GM19438 (cell line): ENCODE measurements at regions not wholly inside any gene's neighbourhood (a gene's known extent, or its start where the extent isn't known, plus 50 kb on each side); places are given as distances from the start of the nearest gene placed in this dataset.
"Not testable (repeated sequence)": the region's sequence is repeated elsewhere in the genome, so short reads cannot be mapped to it uniquely, and the experiment has no call there.

Source experiments
- ATAC-seq: cut with Tn5 transposase; IDR thresholded peaks from one replicate; pipeline ENCODE4 v1.9.1; 2021; ENCODE audit warnings: low read depth; ENCODE audit not compliant: unreplicated experiment

DNA sequence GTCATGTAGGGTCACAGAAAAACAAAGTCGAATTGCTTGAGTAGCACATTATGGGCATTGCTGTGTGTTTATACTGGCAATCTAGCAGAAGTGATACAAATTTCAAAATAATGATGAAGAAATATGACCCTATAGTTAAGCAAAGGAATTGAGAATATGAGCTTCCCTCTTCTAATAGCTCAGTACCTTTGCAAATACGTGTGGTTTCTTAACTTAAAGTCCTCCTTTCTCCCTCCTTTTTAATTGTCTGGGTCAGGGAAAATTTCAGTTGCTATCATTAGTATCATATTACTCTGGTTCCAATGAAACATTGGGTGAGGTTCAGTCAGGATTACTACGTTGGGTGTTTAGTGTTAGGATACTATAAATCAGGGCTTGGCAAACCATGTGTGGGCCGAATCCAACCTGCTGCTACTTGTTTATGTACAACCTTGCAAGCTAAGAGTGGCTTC is 166.8 kb upstream of the CARMIL1 start:
- ATAC-seq = no peak

DNA sequence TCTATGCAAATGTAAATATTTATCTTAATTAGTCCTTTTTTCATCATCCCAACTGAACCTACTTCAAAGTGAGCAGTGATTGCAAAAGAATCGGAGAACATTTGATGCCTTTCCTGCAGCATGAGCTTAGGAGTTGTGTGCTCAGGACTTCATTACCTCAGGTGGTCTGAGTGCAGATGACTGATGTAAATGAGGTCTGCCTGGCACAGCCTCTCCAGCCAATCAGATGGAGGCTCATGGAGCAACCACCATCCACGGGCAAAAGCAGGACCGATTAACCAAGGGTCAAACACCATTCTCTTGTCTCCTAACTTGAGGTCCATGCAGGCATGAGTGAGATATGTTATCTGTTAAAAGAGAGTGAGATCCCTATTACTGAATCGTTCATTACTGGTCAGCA is 165.7 kb upstream of the CARMIL1 start:
- no peak for ATAC-seq

- no peak for ATAC-seq
Observed at GRCh38 chr6:25118038-25118437, 161.1 kb upstream of the CARMIL1 start.

DNA sequence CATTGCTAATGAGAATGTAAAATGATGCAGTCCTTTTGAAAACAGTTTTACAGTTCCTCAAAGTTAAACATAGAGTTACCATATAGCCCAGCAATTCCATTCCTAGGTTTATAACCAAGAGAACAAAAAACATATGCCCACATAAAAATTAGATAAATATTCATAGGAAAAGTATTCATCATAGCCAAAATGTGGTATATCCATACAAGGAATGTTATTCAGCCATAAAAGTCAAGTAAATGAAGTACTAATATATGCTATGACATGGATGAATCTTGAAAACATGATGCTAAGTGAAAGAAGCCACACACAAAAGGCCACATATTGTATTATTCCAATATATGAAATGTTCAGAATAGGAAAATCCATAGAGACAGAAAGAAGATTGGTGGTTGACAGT is 158.0 kb upstream of the CARMIL1 start:
- no peak for ATAC-seq

DNA sequence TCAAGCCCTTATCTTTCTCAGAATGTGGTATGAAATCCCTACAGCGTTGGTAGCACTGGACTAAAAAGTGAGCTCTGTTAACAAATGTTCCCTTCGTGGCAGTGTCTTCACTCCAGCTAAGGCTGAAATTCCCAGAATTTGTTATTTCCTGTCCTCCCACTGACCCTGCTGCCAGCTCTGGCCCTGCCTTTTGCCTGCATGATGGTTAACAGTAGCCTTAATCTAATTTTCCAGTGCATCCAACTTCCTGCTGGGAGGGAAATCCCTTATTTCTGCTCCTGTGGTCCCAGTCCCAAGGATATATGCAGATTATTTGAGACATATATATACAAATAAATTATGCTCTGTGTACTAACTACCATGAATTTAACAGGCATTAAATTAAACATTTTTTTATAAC is 157.2 kb upstream of the CARMIL1 start:
- ATAC-seq = no peak

GRCh38 chr6:25122622-25123237 is 156.4 kb upstream of the CARMIL1 start:
- ATAC-seq = no peak

- no peak for ATAC-seq
Observed at GRCh38 chr6:25124216-25124715, 154.9 kb upstream of the CARMIL1 start.

DNA sequence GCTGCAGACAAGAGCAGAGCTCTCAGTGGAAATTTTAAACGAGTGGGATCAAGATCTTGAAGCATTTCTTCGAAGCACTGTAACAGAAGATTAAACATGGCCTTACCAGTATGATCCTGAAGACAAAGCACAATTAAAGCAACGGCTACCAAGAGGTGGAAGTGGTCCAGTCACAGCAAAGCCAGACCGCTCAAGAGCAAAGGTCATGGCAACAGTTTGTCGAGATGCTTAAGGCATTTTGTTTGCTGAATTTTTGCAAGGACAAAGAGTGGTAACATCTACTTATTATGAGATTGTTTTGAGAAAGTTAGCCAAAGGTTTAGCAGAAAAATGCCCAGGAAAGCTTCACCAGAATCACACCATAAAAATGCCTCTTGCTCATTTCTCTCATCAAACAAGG is 153.4 kb upstream of the CARMIL1 start:
- ATAC-seq = no peak

DNA sequence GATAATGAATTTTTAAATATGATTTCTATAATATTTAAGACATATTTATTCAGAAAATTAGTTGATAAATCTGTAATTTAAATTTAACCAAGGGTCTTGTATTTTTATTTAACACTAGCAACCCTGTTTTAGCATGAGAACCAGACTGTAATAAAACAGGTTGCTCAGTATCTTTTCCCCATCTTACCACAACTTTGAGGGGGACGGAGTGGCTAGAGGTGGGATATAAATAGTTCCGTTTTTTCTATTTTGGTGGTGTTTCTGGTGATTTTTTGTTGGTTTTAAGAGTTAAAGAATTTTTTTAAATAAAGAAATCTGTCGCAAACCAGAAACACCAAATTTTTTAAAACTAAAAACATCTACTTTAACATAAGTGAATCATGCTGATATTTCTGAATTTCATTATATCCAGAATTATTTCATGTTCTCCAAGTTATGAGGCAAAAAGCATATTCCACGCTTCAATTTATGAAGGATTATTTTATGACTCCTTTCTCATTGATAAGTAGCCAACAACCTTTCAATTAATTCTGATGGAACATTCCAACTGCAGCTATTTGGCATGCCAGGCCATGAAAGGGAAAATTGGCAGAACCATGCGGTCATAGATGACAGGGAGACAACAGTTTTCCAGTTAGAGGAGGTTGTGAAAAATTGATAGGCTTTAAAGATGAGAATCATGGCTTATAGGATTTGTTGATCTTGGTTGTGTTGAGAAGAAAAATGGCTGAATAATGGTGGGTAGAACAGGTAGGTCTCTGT is 151.9 kb upstream of the CARMIL1 start:
- ATAC-seq = no peak

DNA sequence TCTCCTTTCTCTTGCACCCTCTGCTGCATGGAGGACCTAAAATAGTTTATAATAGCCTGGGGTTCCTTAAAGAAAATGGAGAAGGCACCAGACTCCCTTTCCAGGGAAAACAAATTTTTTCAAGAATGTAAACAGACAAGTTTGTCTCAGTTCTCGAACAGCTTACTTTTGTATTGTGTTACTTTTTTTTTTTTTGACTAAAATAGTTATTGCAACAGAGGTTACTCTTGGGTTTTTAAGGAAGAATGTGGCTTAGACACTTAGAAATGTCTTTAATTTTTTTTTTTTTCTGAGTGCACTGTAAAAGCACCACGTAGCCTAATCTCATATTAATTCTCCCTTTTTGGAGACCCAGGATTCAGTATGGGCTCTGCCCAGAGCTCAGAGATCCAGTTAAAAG is 148.7 kb upstream of the CARMIL1 start:
- no peak for ATAC-seq

DNA sequence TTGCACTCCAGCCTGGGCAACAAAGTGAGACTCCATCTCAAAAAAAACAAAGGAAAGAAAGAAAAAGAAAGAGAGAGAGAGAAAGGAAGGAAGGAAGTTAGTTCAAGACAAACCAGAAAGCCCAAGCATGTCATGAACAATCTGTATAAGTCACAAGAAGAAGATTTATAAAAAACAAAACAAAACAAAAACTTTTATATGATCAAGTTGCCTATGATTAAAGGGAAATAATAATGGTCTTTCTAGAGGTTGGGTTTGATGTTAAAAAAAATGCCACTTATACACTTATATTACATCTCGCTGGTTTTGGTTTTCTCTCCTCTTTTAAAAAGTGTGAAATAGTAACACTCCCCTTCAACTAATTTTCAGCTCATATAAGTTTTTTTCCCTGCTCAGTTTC is 146.2 kb upstream of the CARMIL1 start:
- ATAC-seq = no peak

GRCh38 chr6:25133568-25133967 is 145.6 kb upstream of the CARMIL1 start:
- no peak for ATAC-seq

GRCh38 chr6:25136854-25137253 is 142.3 kb upstream of the CARMIL1 start:
- no peak for ATAC-seq

GRCh38 chr6:25137480-25137879 is 141.7 kb upstream of the CARMIL1 start:
- no peak for ATAC-seq

DNA sequence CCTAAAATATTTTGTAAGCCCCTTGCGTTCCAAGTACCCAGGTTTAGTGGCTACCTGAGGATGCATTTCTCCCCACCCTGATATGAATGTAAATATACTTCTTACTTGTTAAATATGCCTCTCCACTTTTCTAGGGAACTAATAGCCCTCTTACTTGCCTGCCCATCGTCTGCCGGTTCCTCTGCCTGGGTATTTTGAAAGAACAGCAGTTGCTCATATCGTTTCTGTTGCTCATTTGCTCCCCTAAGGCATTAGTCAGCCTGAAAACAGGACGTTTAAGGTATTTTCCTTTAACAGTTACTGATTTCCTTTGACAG is 141.3 kb upstream of the CARMIL1 start:
- no peak for ATAC-seq

DNA sequence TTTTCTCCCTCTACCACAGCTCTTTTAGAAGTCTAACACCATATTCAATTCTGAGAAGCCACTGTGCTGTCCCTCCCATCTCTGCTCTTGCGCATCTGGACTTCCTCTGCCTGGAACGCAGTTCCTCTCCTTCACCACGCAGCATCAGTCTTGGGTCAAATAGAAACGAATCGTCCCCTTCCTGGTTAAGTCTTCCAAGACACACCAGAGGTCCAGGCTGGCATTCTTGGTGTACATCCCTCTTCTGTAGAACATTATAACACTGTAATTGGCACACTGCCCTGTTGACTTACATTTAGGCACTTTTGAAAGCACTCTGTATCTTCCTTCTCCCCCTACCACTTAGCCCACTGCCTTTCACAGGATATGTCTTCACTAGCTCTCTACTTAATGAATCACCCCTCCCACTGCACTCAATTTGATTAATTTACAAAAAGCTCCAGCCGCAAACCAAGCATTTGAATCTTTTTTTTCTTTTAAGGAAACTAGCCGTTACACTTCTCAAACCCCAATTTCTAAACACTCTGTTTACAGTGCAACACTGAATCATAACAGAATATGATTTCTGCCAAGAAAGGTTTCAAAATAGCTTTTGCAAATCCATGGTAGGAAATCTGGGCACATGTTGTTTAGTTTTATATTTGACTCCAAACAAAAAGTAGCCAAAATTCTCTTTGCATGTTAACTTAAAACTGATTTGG is 140.8 kb upstream of the CARMIL1 start:
- ATAC-seq = peak; percentile 92

GRCh38 chr6:25138934-25139415 is 140.2 kb upstream of the CARMIL1 start:
- ATAC-seq = no peak

DNA sequence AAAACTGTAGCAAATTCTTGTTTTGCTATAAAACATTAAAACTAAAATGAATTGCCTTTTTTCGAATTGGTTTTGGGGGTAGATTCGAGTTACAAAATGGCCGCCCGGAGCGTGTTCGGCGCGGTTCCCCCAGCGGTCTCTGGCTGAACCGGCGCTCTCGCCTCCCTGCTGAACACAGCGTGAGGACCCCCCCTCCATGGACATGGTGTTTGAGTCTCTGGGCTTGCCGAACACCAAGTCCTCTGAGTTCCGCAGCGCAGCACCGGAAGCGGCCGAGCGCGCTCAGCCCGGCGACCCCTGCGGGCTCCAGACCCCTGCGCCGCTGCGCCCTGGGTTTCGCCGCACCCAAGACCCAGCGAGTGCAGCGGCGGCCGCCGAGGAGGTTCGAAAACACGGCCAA is 139.6 kb upstream of the CARMIL1 start:
- not testable (repeated sequence) for ATAC-seq

- no peak for ATAC-seq
Observed at GRCh38 chr6:25142506-25142905, 136.7 kb upstream of the CARMIL1 start.

- no peak for ATAC-seq
Observed at GRCh38 chr6:25144919-25145318, 134.3 kb upstream of the CARMIL1 start.

DNA sequence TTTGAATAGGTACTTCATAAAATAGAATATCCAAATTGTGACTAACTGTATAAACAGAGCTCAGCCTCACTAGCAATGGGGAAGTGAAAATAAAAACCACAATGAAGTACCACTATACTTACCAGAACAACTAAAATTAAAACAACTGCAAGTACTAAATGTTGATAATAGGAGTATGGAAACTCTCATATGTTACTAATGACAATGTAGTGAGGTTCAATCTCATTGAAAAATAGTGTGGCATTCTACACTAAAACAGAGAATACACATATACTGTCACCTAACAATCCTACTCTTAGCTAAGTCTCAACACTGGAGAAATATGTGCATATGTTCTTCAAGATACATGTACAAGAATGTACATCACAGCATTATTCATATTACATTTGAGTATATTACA is 132.0 kb upstream of the CARMIL1 start:
- ATAC-seq = peak; percentile 99

- no peak for ATAC-seq
Observed at GRCh38 chr6:25150031-25150430, 129.1 kb upstream of the CARMIL1 start.
